ENCODE measurements at regions not wholly inside any gene's neighbourhood (a gene's known extent, or its start where the extent isn't known, plus 50 kb on each side); places are given as distances from the start of the nearest gene placed in this dataset.

DNA sequence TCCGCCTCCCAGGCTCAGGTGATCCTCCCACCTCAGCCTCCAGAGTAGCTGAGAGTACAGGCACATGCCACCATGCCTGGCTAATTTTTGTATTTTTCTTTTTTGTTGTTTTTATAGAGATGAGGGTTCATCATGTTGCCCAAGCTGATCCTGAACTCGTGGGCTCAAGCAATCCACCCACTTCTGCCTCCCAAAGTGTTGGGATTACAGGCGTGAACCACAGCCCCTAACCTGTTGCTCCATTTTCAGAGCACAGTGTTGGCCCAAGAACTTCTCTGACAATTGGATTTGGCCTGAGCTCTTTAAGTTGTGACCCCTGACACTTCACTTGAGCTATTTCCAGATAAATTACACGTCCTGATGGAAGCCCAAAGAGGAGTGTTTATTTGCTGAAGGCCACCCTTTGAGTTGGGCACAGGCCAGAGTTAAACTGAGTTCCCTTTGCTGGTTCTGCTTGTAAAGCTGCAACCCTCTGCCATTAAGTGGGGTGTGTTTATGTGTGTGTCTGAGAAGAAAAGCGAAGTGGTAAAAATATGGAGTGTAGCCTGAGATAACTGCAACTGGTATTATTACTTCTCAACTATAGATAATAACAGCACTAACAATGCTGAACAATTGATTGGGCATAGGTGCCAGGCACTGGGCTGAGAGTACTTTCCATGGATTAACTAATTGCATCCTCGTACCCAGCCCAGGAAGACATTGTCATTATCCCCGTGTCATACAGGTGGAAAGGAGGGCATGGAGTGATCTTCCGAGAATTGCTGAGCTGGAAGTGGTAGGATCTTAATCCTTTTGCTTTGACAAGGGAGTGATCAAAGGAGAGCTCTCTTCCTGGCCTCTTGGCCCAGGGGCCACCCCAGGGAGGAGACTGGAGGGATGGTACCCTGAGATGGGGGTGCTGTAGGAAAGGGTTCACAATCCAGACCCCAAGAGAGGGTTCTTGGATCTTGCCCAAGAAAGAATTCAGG, 91.5 kb upstream of the PROK2 start:
- 53 to 64% methylated on average over 1 to 8 of the region's 8 CpGs for whole genome bisulfite sequencing, 2 donors (ENCODE audit: low coverage in 1 of 2)
- Histone ChIP-seq H3K4me3 (no peak overlapping the region), H3K27me3 (no peaks in the 10 kb centered on the region), H3K4me1 (peaks cover 0 to 19% (median 3%) of the 10 kb centered on the region in 4 donors), H3K9me3 (no peaks in the 10 kb centered on the region), H3K36me3 (no peaks in the 10 kb centered on the region), H3K27ac (no peak overlapping the region)
- TF ChIP-seq, protein P1, sequence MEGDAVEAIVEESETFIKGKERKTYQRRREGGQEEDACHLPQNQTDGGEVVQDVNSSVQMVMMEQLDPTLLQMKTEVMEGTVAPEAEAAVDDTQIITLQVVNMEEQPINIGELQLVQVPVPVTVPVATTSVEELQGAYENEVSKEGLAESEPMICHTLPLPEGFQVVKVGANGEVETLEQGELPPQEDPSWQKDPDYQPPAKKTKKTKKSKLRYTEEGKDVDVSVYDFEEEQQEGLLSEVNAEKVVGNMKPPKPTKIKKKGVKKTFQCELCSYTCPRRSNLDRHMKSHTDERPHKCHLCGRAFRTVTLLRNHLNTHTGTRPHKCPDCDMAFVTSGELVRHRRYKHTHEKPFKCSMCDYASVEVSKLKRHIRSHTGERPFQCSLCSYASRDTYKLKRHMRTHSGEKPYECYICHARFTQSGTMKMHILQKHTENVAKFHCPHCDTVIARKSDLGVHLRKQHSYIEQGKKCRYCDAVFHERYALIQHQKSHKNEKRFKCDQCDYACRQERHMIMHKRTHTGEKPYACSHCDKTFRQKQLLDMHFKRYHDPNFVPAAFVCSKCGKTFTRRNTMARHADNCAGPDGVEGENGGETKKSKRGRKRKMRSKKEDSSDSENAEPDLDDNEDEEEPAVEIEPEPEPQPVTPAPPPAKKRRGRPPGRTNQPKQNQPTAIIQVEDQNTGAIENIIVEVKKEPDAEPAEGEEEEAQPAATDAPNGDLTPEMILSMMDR (IDR thresholded peaks at IDR 0.05): no peak
- TF ChIP-seq EP300 (IDR thresholded peaks at IDR 0.05; ENCODE audit: low read depth) (no peak), POLR2A (IDR thresholded peaks at IDR 0.05) (no peak), POLR2AphosphoS5 (IDR thresholded peaks at IDR 0.05) (no peak)
- intact Hi-C loops (cut with DNase I; ENCODE audit: low total_unique reads): loop anchor here (5.0 kb wide), 1 partner anchor 946 kb away; no protein-coding TSS in a partner anchor
- DNase-seq: no peak
- in situ Hi-C loops (cut with MboI; ENCODE audit: low pct_ligation_motif_present in 1 of 4, low pct_unique_long_range_greater_than_20kb in 1 of 4, low sequenced_read_pairs in 3 of 4): loop anchor here in 2 of 4 donors (10.0 to 25.0 kb wide), 2 partner anchors 936 to 948 kb away; no protein-coding TSS in a partner anchor

- in situ Hi-C loops (cut with MboI; ENCODE audit: low pct_ligation_motif_present in 1 of 4, low pct_unique_long_range_greater_than_20kb in 1 of 4, low sequenced_read_pairs in 3 of 4): loop anchor here in 2 of 4 donors (10.0 to 25.0 kb wide), 2 partner anchors 937 to 949 kb away; no protein-coding TSS in a partner anchor
- 23 to 80% methylated on average over 1 to 4 of the region's 4 CpGs for WGBS, 2 donors (ENCODE audit: low coverage in 1 of 2)
- Histone ChIP-seq H3K36me3 (no peaks in the 10 kb centered on the region), H3K9me3 (no peaks in the 10 kb centered on the region), H3K27me3 (no peaks in the 10 kb centered on the region), H3K4me3 (no peak overlapping the region), H3K4me1 (peaks cover 0 to 19% (median 3%) of the 10 kb centered on the region in 4 donors), H3K27ac (no peak overlapping the region)
- intact Hi-C loops (cut with DNase I; ENCODE audit: low total_unique reads): loop anchor here (5.0 kb wide), 1 partner anchor 947 kb away; no protein-coding TSS in a partner anchor
- no peak for TF ChIP-seq POLR2A (IDR thresholded peaks at IDR 0.05)
- TF ChIP-seq EP300 (IDR thresholded peaks at IDR 0.05; ENCODE audit: low read depth): no peak
- TF ChIP-seq POLR2AphosphoS5 (IDR thresholded peaks at IDR 0.05): no peak
- TF ChIP-seq, protein P1 (IDR thresholded peaks at IDR 0.05): peak; percentile 72 to 87 (median 86)
- peak; percentile 84 for DNase-seq
Measured at GRCh38 chr3:71875461-71875947, 90.6 kb upstream of the PROK2 start.

- Histone ChIP-seq H3K9me3 (no peaks in the 10 kb centered on the region), H3K27ac (no peak overlapping the region), H3K36me3 (no peaks in the 10 kb centered on the region), H3K4me3 (no peak overlapping the region), H3K27me3 (no peaks in the 10 kb centered on the region), H3K4me1 (peaks cover 0 to 19% (median 3%) of the 10 kb centered on the region in 4 donors)
- TF ChIP-seq, protein P1 (IDR thresholded peaks at IDR 0.05): no peak
- WGBS, 2 donors (ENCODE audit: low coverage in 1 of 2): 83 to 90% methylated on average over 4 of the region's 4 CpGs
- intact Hi-C loops (cut with DNase I; ENCODE audit: low total_unique reads): loop anchor here (5.0 kb wide), 1 partner anchor 948 kb away; no protein-coding TSS in a partner anchor
- in situ Hi-C loops (cut with MboI; ENCODE audit: low pct_ligation_motif_present in 1 of 4, low pct_unique_long_range_greater_than_20kb in 1 of 4, low sequenced_read_pairs in 3 of 4): loop anchor here in 3 of 4 donors (10.0 to 25.0 kb wide), 3 partner anchors 162 to 950 kb away; no protein-coding TSS in a partner anchor
- no peak for DNase-seq
Measured at GRCh38 chr3:71874618-71875017, 89.7 kb upstream of the PROK2 start.

- in situ Hi-C loops (cut with MboI; ENCODE audit: low pct_ligation_motif_present in 1 of 4, low pct_unique_long_range_greater_than_20kb in 1 of 4, low sequenced_read_pairs in 3 of 4) (loop anchor here in 2 of 4 donors (10.0 to 25.0 kb wide), 2 partner anchors 161 to 952 kb away; no protein-coding TSS in a partner anchor), intact Hi-C loops (cut with DNase I; ENCODE audit: low total_unique reads) (no loop called here)
- WGBS, 2 donors (ENCODE audit: low coverage in 1 of 2): 64 to 75% methylated on average over 8 to 10 of the region's 10 CpGs
Measured at GRCh38 chr3:71873093-71873611, 88.2 kb upstream of the PROK2 start.

More at GRCh38 chr3:71873093-71873611, 88.2 kb upstream of the PROK2 start:
- no peak overlapping the region for H3K27ac ChIP-seq
- no peaks in the 10 kb centered on the region for H3K9me3 ChIP-seq
- no peak overlapping the region for H3K4me3 ChIP-seq
- no peaks in the 10 kb centered on the region for H3K27me3 ChIP-seq
- no peak for DNase-seq
- no peak for TF ChIP-seq EP300 (IDR thresholded peaks at IDR 0.05; ENCODE audit: low read depth)
- no peak for TF ChIP-seq POLR2A (IDR thresholded peaks at IDR 0.05)
- TF ChIP-seq POLR2AphosphoS5 (IDR thresholded peaks at IDR 0.05): no peak
- TF ChIP-seq, protein P1 (IDR thresholded peaks at IDR 0.05): no peak
- H3K36me3 ChIP-seq: no peaks in the 10 kb centered on the region
- peaks cover 0 to 19% (median 3%) of the 10 kb centered on the region in 4 donors for H3K4me1 ChIP-seq

Measured in transverse colon (tissue), 4 donors.